B cell (primary cell): ENCODE measurements at regions not wholly inside any gene's neighbourhood (a gene's known extent, or its start where the extent isn't known, plus 50 kb on each side); places are given as distances from the start of the nearest gene placed in this dataset.

ENCODE experiments used
- ATAC-seq: fragments of 200-7000 bp; cut with Tn5 transposase; one replicate; pipeline ENCODE4 v1.10.0; 2021; ENCODE audit warnings: low read depth, mild to moderate bottlenecking, moderate number of reproducible peaks, moderate library complexity
- CTCF ChIA-PET: fragments of 350-600 bp; sonication (Branson Sonifier 250); formaldehyde crosslinking; loops from one replicate; lab custom pipeline; 2021; ENCODE audit warnings: antibody characterized with exemption, inconsistent platforms; lab: Charles Lee
- POLR2A ChIA-PET: fragments of 350-600 bp; sonication (Branson Sonifier 250); formaldehyde crosslinking; loops from one replicate; lab custom pipeline; 2021; ENCODE audit warnings: antibody characterized with exemption; lab: Charles Lee
- DNase-seq: peaks from one replicate; pipeline ENCODE4 v3.0.0; 2013
- H2AFZ ChIP-seq: 2 replicates; pipeline ENCODE4 v1.6.1; 2012; ENCODE audit warnings: mild to moderate bottlenecking, low read depth, low read length; ENCODE audit not compliant: insufficient read depth, poor library complexity, severe bottlenecking
- H3K27ac ChIP-seq, 2 donors: 1 replicate in 1 of 2; 2 replicates in 1 of 2; pipeline ENCODE4 v1.5.1; 2012 to 2013; ENCODE audit warnings: low read length in 2 of 2, mild to moderate bottlenecking in 2 of 2, moderate library complexity in 1 of 2
- H3K27me3 ChIP-seq, 4 experiments: fragments of 200-600 bp in 1 of 4; sonication (generic) in 1 of 4; replicated peaks in 1 of 4; 1 replicate in 2 of 4; 2 replicates in 2 of 4; pipeline versions ENCODE4 v1.6.1 to v1.7.0; 2013 to 2016; ENCODE audit warnings: low read length in 3 of 4, mild to moderate bottlenecking in 2 of 4, mixed read lengths in 1 of 4, moderate library complexity in 1 of 4; ENCODE audit not compliant: insufficient read depth in 4 of 4, control insufficient read depth in 3 of 4; ENCODE audit errors: control extremely low read depth in 1 of 4
- H3K36me3 ChIP-seq, 2 experiments: replicated peaks in 1 of 2; 1 replicate in 1 of 2; 2 replicates in 1 of 2; pipeline versions ENCODE4 v1.6.1 to v1.7.1; 2013; ENCODE audit warnings: low read length in 1 of 2; ENCODE audit not compliant: insufficient read depth in 2 of 2, control insufficient read depth in 1 of 2; ENCODE audit errors: control extremely low read depth in 1 of 2, extremely low read depth in 1 of 2
- H3K4me1 ChIP-seq, 2 donors: fragments of 200-600 bp in 1 of 2; sonication (generic) in 1 of 2; 1 replicate in 1 of 2; 2 replicates in 1 of 2; pipeline versions ENCODE4 v1.5.1 to v1.6.1; 2013 to 2017; ENCODE audit warnings: low read length in 2 of 2; ENCODE audit not compliant: control insufficient read depth in 2 of 2, insufficient read depth in 2 of 2
- H3K4me2 ChIP-seq: replicated peaks from 2 replicates; pipeline ENCODE3; 2012; ENCODE audit warnings: mild to moderate bottlenecking, low read depth, low read length; ENCODE audit not compliant: poor library complexity, severe bottlenecking
- H3K4me3 ChIP-seq, 5 experiments: fragments of 200-600 bp in 1 of 5; sonication (generic) in 1 of 5; 1 replicate in 3 of 5; 2 replicates in 2 of 5; pipeline versions ENCODE4 v1.5.1 to v1.7.0; 2011 to 2016; ENCODE audit warnings: low read length in 4 of 5, mild to moderate bottlenecking in 4 of 5, low read depth in 2 of 5, control low read depth in 1 of 5, moderate library complexity in 1 of 5; ENCODE audit not compliant: insufficient read depth in 1 of 5; ENCODE audit errors: control extremely low read depth in 1 of 5, extremely low read depth in 1 of 5
- H3K79me2 ChIP-seq: fragments of 200-600 bp; sonication (generic); one replicate; pipeline ENCODE4 v1.6.0; 2016; ENCODE audit warnings: low read length; ENCODE audit not compliant: control insufficient read depth, insufficient read depth
- H3K9ac ChIP-seq: fragments of 200-600 bp; sonication (generic); 2 replicates; pipeline ENCODE4 v1.6.1; 2017; ENCODE audit warnings: mild to moderate bottlenecking, low read length, moderate library complexity
- H3K9me3 ChIP-seq, 3 donors: one replicate each; pipeline versions ENCODE4 v1.6.1 to v1.7.1; 2013; ENCODE audit warnings: low read length in 2 of 3; ENCODE audit not compliant: control insufficient read depth in 2 of 3, insufficient read depth in 1 of 3; ENCODE audit errors: control extremely low read depth in 1 of 3
- H4K20me1 ChIP-seq: 2 replicates; pipeline ENCODE4 v1.6.0; 2012; ENCODE audit warnings: mild to moderate bottlenecking, low read length; ENCODE audit not compliant: insufficient read depth, control insufficient read depth, poor library complexity, severe bottlenecking
- H3K27ac Mint-ChIP-seq: one replicate; pipeline ENCODE4 v1.8.0; 2021; ENCODE audit warnings: mixed read lengths
- H3K27me3 Mint-ChIP-seq: one replicate; pipeline ENCODE4 v1.8.0; 2021; ENCODE audit warnings: mixed read lengths
- H3K4me1 Mint-ChIP-seq: one replicate; pipeline ENCODE4 v1.8.0; 2021; ENCODE audit warnings: mixed read lengths
- H3K4me3 Mint-ChIP-seq: one replicate; pipeline ENCODE4 v1.8.0; 2021; ENCODE audit warnings: mixed read lengths
- H3K9me3 Mint-ChIP-seq: one replicate; pipeline ENCODE4 v1.8.0; 2022; ENCODE audit warnings: mixed read lengths; ENCODE audit not compliant: insufficient read depth
- CTCF ChIP-seq: fragments of 200-600 bp; IDR thresholded peaks from one replicate; pipeline ENCODE4 v1.8.0; 2022; ENCODE audit warnings: antibody characterized with exemption, mild to moderate bottlenecking
- EZH2 ChIP-seq: IDR thresholded peaks from 2 replicates; pipeline ENCODE4 v1.6.1; 2012; ENCODE audit warnings: borderline replicate concordance, low read depth, mild to moderate bottlenecking, moderate library complexity, low read length; ENCODE audit not compliant: insufficient read depth, poor library complexity, severe bottlenecking
- WGBS: methylation state at CpG from one replicate; pipeline ENCODE4 v1.1.5; 2013; ENCODE audit warnings: missing lambda C conversion rate; ENCODE audit not compliant: insufficient coverage; 5-methylcytosine and 5-hydroxymethylcytosine counted together
- intact Hi-C: fragments of 100-400 bp; cut with micrococcal nuclease; formaldehyde crosslinking; loops from one replicate; pipeline ENCODE4 v1.10.0; 2022

- Mint-ChIP-seq H3K9me3 (no peaks in the 10 kb centered on the region), H3K4me1 (no peaks in the 10 kb centered on the region), H3K4me3 (no peak overlapping the region), H3K27ac (no peak overlapping the region), H3K27me3 (no peaks in the 10 kb centered on the region)
- no peaks in the 10 kb centered on the region for H3K36me3 ChIP-seq
- no peak for TF ChIP-seq EZH2
- no peak for TF ChIP-seq CTCF
- ATAC-seq, result no peak
- intact Hi-C loops, result no loop called here
- no peaks in the 10 kb centered on the region for H3K4me1 ChIP-seq
- no peaks in the 10 kb centered on the region for H3K9me3 ChIP-seq
- no peak overlapping the region for H2AFZ ChIP-seq
- H3K79me2 ChIP-seq, result no peaks in the 10 kb centered on the region
- CTCF ChIA-PET, result no interaction called here
- no CpG with 5 or more reads among the region's 4 CpGs for WGBS
- H3K27me3 ChIP-seq, result no peaks in the 10 kb centered on the region
- no peak overlapping the region for H3K27ac ChIP-seq
- no peak for DNase-seq
- no peak overlapping the region for H3K4me3 ChIP-seq
- no peaks in the 10 kb centered on the region for H4K20me1 ChIP-seq
- POLR2A ChIA-PET, result no interaction called here
- no peak overlapping the region for H3K4me2 ChIP-seq
- no peak overlapping the region for H3K9ac ChIP-seq
Observed at GRCh38 chr3:1529676-1530075, 436.9 kb downstream of the CNTN6 start.

- H3K4me3 ChIP-seq, result no peak overlapping the region
- Mint-ChIP-seq H3K4me1 (no peaks in the 10 kb centered on the region), H3K9me3 (no peaks in the 10 kb centered on the region), H3K27ac (no peak overlapping the region), H3K4me3 (no peak overlapping the region), H3K27me3 (no peaks in the 10 kb centered on the region)
- H3K36me3 ChIP-seq, result no peaks in the 10 kb centered on the region
- CTCF ChIA-PET, result no interaction called here
- no peaks in the 10 kb centered on the region for H3K27me3 ChIP-seq
- no peaks in the 10 kb centered on the region for H3K4me1 ChIP-seq
- POLR2A ChIA-PET, result no interaction called here
- intact Hi-C loops, result no loop called here
- H3K9ac ChIP-seq, result no peak overlapping the region
- TF ChIP-seq CTCF, result no peak
- no peak for TF ChIP-seq EZH2
- H4K20me1 ChIP-seq, result no peaks in the 10 kb centered on the region
- no peak for DNase-seq
- no peak overlapping the region for H3K27ac ChIP-seq
- H3K4me2 ChIP-seq, result no peak overlapping the region
- H3K9me3 ChIP-seq, result peaks cover 0 to 1% (median 0%) of the 10 kb centered on the region in 3 donors
- H2AFZ ChIP-seq, result no peak overlapping the region
- H3K79me2 ChIP-seq, result no peaks in the 10 kb centered on the region
- ATAC-seq, result no peak
Observed at GRCh38 chr3:1531981-1532380, 439.2 kb downstream of the CNTN6 start.
